Inflammatory macrophage treated with lipopolysaccharide for 1 hour (primary cell): ENCODE measurements at regions not wholly inside any gene's neighbourhood (a gene's known extent, or its start where the extent isn't known, plus 50 kb on each side); places are given as distances from the start of the nearest gene placed in this dataset.
"Not testable (repeated sequence)": the region's sequence is repeated elsewhere in the genome, so short reads cannot be mapped to it uniquely, and the experiment has no call there.

ENCODE experiments used
- DNase-seq, 2 donors: peaks; one replicate each; pipeline ENCODE4 v3.0.0-alpha.2; 2020 to 2022

DNA sequence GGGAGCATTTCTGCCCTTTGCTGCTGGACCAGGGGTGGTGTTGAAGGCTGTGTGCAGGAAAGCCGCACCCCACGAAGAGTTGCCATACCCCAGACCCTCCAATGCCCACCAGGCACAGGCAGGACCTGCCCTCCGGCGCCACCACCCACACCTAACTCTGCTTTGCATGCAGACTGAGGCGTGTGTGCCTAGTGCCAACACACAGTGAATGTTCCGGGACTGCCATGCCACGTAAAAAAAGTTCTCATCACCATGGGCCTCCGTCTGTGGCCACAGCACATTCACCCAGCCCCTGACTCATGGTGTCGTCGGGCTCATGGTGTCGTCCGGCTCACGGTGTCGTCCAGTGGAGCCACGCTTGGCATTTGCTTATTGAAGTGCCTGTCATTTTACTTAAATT, 184.9 kb upstream of the RAB6C start:
- no peak for DNase-seq

DNA sequence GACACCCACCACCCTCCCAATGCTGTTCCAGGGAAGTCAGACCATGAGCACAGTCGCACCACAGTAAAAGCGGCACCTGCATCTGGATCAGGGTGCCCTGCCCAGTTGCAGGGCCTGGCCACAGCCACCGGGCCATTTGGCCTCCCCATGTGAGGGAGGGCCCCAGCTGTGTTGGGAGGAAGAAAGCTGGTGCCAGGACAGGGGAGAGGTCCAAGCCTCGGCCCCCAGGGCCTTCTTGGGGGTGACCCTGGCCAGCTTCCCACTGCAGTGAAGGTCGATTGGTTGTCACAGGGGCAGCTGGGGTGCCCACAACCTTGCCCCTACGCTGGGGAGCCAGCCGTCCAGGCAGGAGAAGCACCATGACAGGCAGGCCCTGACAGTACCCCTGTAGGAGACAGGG, 183.2 kb upstream of the RAB6C start:
- no peak for DNase-seq

DNA sequence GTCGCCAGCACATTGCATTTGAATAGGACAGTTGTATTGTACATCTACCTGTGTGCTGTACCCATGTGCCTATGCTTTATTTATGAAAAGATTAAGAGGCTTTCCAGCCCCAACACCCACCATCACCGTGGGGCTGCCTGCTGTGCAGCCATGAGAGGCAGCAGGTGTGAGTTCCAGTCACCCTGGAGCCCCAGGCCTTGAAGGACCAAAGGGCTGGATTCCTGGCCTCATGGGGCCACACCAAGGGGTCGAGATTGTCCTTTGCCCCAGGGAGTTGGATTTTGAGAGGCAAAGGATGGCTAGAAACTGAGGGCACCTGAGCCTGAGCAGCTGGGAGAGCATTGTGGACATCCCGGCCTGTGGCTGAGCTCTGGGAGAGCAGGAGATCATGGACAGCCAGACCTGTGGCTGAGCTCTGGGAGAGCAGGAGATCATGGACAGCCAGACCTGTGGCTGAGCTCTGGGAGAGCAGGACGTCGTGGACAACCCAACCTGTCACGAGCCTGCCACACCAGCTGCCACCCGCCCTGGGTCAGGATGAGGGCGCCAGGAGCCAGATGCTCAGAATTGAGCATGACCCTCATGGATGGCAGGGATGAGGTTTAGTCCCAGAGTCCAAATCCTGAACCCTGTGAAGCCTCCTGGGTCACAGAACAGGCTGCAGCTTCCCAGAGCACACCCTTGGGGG, 182.5 kb upstream of the RAB6C start:
- no peak for DNase-seq

DNA sequence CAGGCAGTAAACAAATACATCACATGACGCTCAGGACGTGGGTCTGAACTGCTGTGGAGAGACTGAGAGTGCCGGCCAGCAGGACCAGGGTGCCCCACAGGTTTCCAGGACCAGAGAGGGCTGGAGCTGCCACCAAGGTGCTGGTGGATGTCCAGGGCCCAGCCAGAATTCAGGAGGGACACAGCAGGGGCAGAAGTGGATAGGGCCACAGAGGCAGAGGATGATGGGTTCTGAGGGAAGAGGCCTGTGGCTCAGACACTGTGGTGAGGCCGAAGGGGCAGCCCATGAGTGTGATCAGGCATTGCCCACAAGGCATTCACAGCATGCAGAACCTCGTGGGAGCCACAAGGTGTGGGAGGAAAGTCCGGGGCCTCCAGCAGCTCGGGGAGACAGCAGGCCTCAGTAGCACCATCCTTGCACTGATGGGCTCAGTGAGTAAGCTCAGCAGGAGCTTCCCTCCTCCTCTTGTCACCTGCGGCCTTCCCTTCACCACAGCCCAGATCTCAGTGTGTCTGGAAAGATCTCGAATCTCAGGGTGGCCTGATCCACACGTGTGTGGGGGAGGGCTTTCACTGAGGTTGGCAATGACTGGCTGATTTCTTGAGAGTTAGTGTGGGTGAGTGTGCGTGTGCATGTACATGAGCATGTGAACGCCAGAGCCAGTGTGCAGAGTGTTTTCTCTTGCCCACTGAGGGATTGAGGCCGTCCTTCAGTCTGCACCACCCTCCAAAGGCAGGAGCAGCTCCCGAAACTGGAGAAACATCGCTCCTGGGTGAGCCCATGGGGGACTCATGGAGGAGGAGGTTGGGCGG, 181.8 kb upstream of the RAB6C start:
- DNase-seq = no peak

DNA sequence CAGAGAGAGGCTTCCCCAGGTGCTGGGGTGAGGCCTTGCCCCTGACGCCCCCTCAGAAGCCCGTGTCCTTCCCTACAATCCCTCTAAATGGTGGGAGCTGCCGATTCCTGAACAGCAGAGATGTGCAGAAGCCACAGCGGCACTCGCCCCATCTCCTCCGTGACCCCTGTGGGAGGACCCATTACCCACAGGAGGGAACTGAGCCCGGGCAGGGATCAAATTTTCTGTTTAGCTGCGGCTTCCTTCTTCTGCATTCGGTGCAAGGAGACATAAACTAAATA, 181.2 kb upstream of the RAB6C start:
- no peak for DNase-seq

DNA sequence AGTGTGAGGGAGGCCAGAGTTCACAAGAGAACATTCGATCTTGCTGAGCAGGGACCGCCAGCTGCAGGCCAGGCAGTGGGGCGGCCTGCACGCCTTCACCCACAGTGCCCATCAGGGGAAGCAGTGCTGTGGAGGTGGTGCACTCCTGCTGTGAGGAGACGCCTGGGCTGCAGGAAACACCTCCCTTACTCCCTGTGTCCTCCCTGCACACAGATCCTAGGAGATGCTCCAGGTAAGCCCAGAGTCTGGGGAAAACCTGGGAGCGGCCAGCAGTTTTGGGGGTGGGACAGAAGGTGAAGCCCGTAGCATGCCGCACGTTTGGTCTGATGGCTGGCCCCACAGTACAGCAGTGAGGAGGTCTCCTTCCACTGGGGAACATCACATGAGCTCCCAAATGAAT, 180.8 kb upstream of the RAB6C start:
- no peak for DNase-seq

DNA sequence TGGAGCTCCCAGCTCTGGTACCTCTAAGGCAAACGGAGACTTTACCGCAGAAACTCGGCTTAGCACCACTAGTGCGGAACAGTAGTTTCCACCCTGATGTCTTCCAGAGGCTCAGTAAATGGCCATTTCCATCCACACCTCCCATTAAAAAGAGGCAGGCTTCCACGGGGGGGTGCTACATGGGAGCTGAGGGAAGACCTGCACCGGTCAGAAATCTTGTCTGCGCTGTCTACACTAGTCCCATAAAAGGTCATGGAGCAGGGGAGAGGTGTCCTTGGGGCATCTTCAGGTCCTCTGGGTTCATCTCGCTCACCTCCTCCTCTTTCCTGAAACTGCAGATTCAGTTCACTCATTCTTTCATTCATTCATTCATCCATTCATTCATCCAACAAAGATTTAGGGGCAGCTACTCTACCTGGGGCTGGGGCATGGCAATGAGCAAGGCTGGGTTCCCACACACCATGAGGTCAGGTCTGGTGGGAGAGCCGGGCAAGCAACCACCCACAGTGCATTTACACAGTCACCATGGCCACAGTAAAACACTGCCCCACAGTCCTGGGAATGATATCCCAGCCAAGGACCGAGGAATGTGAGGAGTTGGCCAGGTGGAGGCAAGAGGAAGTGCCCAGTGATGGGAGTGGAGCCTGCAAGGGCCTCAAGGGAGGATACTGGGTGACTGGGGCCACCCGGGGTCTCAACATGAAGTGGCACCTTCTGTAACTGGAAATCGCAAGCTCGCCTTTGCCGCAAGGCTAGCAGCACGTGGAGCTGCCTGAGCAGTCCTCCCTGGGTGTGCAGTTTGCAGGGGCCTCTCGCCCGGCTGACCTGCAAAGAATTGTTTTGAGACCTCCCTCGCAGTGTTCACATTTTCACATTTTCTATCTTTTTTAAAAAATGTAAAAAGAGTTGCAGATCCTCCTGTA, 180.2 kb upstream of the RAB6C start:
- no peak for DNase-seq

DNA sequence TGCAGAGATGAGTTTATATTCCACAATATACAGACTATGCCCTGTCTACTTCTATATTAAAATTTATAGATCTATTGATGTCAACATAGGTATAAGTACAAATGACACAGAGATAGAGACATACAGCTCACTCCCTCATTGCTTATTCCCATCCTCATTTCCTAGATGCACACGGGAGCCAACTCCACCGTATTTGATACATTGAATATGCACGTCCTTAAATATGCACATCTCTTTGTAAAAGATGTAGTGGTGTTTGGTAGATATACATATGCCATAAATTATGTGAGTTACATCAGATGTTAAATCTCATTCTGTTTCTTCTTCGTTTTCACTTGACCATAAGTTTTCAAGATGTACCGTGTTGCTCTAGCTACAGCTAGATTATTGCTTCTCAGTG, 179.2 kb upstream of the RAB6C start:
- DNase-seq = no peak

DNA sequence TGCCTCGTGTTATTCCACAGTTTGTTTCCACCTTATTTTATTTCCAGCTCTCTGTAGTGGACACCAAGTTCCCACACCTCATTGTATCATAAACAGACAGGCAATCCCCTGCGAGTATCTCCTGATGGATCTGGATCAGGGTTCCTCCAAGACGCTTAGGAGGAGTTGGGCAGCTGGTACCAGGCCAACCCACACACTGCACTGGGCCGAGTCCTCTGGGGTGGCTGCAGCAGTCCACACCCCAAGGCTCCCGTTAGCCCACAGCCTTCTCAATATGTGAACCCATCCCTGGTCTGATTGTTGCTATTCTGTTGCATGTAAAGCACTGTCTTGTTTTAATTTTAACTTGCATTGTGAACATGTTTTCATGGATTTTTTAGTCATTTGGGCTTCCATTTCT, 178.8 kb upstream of the RAB6C start:
- no peak for DNase-seq

DNA sequence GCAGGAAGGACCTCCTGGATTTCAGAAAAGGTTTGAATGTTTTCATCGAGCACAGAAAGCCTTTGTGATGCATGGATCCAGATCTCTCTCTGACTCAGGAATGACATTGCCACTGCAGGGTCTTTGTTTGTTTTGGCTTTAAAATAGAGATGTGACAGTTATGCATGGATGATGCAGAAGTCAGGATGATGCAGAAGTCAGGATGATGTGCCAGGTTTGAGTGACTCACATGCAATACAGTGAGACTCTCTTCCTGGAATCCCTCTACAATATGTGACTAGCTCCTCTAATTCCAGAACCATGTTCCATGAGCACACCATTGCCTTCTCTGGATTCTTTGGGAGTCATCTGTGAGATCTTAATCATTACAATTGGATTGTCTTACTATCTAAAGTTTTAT, 177.9 kb upstream of the RAB6C start:
- no peak for DNase-seq

DNA sequence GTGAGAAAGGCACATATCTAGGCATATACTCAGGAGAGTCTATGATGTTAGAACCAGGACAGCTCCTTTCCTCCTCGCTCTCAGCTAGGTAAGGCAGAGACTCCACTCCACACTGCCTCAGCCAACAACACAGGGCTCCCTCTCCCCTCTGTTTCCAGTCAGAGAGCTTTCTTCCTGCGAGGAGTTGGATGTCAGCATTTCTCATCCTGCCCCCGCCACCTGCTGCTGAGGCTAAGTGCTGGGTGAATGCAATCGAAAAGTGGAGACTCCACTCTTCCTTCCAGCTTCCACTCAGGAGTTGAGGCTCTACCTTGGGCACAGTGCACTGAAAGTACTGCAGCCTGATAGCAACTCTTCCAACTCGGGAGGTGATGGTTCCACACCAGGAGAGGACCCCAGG, 177.2 kb upstream of the RAB6C start:
- DNase-seq = no peak

DNA sequence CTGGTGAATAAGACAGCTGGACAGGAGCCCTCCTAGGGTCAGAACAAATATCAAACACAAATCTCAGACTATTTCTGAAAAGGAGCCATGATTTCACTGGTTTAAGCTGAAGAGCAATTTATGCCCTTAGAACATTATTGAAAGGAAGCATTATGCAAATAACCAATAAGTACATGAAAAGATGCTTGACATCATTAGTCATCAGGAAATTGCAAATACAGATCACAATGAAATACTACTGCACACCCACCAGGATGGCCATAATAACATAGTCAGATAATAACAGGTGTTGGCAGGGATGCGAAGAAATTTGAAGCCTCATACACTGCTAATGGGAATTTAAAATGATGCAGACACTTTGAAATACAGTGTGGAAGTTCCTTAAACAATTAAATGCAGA, 176.4 kb upstream of the RAB6C start:
- no peak for DNase-seq

DNA sequence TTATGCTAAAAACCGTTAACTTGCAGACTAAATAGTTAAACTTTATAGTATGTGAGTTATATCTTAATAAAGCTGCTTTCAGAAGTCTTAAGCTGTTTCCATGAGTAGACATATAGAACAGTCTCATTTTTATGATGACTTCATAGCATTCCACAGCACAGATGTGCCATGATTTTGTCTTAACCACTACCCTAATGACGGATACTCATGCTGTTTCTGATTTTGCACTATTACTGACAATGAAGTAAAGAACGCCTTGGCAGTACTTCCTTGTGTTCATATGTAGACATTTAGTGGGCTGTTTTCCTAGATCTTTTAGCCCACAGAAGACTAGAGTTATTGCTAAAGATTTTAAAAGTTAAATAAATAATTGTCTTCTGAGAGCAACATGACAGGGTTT, 175.6 kb upstream of the RAB6C start:
- DNase-seq = no peak

DNA sequence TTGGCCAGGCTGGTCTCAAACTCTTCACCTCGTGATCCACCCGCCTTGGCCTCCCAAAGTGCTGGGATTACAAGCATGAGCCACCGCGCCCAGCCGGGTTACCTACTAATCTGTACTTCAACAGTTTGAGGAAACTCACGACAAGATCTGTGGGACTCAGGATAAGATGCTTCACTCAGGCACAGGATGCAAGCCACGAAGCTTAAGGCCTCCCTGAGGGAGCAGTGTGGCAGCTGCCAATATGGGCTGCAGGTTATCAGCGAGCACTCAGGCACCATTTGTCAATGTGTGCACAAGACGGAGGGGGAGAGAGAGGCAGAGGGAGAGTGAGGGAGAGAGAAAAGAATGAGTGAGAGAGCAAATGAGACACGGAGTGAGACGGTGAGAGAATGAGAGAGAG, 173.6 kb upstream of the RAB6C start:
- DNase-seq = no peak

DNA sequence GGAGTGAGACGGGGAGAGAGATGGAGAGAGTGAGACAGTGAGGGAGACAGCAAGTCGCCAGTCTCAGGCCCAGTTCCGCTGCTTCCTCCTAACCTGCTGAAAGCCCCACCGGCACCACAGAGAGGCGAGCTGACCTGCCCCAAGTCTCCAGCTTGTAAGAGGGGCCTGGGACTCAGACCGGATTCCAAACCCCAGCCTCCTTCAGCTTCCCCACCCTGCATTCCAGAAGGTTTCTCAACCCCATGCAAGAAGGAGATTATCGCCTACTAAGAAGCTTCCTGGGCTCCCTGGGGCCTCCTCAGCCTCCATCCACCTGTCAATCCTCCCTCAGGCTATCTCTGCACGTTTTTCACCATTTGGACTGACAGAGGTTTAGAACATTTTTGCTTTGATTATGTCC, 173.1 kb upstream of the RAB6C start:
- no peak for DNase-seq

DNA sequence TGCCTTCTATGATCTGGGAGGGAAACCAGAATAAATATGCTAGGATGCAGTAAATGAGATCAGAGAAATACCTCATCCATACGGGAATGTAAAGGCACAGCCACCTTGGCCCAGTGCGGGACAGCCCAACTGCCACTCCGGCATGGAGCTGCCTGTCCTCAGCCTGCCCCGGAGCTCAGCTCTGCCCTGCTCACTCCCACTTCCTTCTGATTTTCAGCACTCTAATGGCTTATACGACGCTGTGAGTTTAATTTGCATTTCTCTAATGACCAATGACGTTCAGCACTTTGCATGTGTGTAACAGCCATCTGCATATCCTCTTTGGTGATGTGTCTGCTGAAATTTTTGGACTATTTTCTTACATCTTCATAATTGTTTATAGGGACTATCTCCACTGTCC, 172.5 kb upstream of the RAB6C start:
- DNase-seq = no peak

DNA sequence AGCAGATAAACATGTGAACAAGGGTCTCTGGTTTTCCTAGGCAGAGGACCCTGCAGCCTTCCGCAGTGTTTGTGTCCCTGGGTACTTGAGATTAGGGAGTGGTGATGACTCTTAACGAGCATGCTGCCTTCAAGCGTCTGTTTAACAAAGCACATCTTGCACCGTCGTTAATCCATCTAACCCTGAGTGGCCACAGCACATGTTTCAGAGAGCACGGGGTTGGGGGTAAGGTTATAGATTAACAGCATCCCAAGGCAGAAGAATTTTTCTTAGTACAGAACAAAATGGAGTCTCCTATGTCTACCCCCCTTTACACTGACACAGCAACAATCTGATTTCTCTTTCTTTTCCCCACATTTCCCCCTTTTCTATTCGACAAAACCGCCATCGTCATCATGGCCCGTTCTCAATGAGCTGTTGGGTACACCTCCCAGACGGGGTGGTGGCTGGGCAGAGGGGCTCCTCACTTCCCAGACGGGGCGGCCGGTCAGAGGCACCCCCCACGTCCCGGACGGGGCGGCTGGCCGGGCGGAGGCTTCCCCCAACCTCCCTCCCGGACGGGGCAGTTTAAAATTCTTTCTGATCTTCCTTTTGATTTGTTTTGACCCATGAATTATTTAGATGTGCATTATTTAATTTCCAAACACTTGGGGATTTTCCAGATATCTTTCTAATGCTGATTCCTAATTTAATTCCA, 171.7 kb upstream of the RAB6C start:
- DNase-seq = not testable (repeated sequence)

DNA sequence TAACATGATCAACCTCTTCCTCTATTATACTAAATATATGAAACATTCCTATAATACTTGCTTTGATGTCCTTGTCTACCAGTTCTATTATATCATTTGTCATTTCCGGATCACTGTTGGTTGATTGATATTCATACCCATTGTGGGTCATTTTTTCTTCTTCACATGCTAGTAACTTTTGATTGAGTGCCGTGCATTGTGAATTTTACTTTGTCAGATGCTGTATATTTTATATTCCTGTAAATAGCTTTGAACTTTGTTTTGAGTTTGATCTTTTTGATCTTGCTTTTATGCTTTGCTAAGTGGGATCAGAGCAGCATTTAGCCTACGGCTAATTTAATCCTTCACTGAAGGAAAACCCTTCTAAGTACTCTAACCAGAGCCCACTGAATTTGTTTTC, 168.9 kb upstream of the RAB6C start:
- DNase-seq = no peak

DNA sequence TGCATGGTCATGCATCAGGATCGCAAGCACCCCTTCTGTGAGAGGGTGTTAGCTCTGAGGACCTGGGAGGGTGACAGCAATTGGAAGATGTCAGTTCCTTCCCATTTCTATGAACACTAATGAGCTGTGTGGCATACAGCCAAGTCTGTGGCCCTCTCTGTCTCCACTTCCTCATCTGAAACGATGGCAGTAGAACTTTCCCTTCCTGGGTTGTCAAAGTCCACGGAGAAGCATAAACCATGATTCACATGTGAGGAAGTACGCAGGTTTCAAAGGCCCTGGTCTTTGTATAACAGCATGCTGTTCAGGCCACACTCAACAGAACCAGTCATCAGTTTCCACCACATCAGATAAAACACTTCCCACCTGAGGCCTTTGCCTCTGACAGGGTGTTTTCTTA, 167.4 kb upstream of the RAB6C start:
- peak; percentile 90 to 95 for DNase-seq

DNA sequence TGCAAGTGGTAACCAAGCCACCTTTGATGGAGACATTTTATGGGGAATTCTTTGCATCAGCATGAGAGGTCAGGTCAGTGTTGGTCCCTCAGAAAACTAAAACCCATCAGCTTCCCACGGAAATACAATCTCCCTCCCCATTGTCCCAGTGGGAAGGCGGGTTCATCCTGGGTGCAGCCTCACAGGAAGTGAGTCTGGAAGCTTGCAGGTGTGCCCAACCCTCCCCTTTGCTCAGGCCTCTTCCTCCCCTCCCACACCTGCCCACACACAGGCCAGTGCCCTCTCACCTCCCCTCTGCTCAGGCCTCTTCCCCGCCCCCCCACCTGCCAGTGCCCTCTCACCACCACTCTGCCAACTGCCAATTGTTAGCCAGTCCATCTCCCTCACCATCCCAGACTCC, 166.8 kb upstream of the RAB6C start:
- DNase-seq = no peak

DNA sequence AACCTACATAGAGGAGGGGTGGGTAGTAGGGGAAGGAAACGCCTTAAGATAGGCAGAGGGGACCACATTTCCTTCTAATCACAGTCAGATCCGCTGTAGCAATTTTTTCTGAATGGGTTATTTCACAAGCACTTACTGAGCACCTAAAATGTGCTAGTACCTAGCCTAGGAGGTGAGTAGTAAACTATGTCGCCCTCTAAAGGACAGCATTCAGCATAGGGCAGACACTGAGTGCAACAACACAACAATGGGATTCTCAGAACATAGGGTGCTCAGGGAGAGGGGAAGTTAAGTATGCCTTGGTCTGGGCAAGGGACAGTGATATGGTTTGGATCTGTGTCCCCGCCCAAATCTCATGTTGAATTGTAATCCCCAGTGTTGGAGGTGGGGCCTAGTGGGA, 166.1 kb upstream of the RAB6C start:
- no peak for DNase-seq

DNA sequence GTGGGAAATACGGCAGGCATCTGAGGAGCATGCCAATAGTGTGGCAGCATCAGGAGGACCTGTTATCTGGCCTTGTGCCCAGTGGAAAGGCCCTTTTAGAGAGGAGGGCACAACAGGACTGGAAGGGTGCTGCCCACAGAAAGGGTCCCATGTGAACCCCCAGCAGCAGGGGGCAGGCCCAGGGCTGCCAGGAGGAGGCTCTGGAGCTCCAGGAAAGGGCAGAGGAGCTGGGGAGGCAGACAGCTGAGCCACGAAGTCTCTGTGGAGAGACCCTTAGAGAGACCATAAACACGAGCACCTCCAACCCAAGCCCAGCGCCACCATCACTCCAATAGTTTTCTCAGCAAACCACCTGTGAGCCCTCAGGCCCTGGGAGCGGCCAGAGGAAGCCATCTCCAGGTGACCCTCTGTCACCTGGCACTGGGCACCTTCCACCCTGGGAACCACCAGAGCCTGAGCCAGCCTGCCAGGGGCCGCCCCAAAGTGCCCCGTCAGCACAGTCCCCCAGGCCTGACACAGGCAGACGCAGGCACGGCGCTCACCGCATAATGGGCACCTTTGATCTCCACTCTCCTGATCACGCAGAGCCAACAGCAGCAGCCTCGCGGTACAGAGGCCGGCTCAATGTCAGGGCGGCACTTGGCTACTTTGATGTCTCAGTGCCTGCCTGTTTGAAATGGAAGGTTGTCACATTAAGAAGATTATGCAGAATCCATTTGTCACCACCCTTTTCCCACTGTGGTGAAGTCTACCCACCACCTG, 162.5 kb upstream of the RAB6C start:
- DNase-seq = no peak

DNA sequence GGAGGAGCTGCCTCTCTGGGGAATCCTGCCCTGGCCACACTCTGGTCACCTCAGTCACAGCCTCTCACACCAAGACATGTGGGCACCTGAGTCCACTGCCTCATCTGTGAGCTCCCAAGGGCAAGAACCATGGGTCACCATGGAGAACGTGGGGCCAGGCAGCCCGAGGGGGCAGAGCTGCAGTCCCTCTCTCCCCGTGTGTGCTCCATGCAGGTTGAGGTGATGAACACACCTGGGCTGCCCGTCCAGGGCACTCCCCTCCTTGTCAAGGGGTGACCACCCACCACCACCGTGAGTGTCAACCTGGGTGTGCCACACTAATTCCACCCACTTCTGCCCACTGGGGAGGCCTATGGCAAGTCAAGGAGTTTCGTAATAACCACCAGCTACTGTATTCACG, 159.6 kb upstream of the RAB6C start:
- no peak for DNase-seq
